ENCODE measurements at regions not wholly inside any gene's neighbourhood (a gene's known extent, or its start where the extent isn't known, plus 50 kb on each side); places are given as distances from the start of the nearest gene placed in this dataset.
A peak's percentile ranks its signal among the peaks of the same experiment; 100 is the strongest.

- H3K9me3 ChIP-seq = peaks cover 0 to 5% of the 10 kb centered on the region in 2 donors
- no peak for TF ChIP-seq CTCF (IDR thresholded peaks at IDR 0.05)
- DNase-seq = peak in 1 of 4 donors; percentile 32
- no peaks in the 10 kb centered on the region for H3K4me1 ChIP-seq
- peak; percentile 88 for ATAC-seq
- H3K27ac ChIP-seq = no peak overlapping the region
- no peak overlapping the region for H3K4me3 ChIP-seq
- intact Hi-C loops (cut with DNase I) = no loop called here
- peaks cover 0 to 7% of the 10 kb centered on the region in 2 donors for H3K27me3 ChIP-seq
- H3K36me3 ChIP-seq = no peaks in the 10 kb centered on the region
Measured at GRCh38 chr2:236317938-236318396, 53.8 kb upstream of the ASB18 start.

- H3K4me1 ChIP-seq = no peaks in the 10 kb centered on the region
- no peak for ATAC-seq
- peaks cover 0 to 2% of the 10 kb centered on the region in 2 donors for H3K9me3 ChIP-seq
- no peak overlapping the region for H3K27ac ChIP-seq
- DNase-seq = no peak
- intact Hi-C loops (cut with DNase I) = no loop called here
- H3K27me3 ChIP-seq = peaks cover 0 to 7% of the 10 kb centered on the region in 2 donors
- no peak overlapping the region for H3K4me3 ChIP-seq
- TF ChIP-seq CTCF (IDR thresholded peaks at IDR 0.05) = no peak
- H3K36me3 ChIP-seq = no peaks in the 10 kb centered on the region
Measured at GRCh38 chr2:236318401-236318800, 54.2 kb upstream of the ASB18 start.

- Histone ChIP-seq H3K4me3 (no peak overlapping the region), H3K36me3 (no peaks in the 10 kb centered on the region), H3K27ac (no peak overlapping the region), H3K4me1 (no peaks in the 10 kb centered on the region), H3K27me3 (peaks cover 0 to 7% of the 10 kb centered on the region in 2 donors), H3K9me3 (no peaks in the 10 kb centered on the region)
- intact Hi-C loops (cut with DNase I) = no loop called here
- no peak for ATAC-seq
- TF ChIP-seq CTCF (IDR thresholded peaks at IDR 0.05) = no peak
- no peak for DNase-seq
Measured at GRCh38 chr2:236319036-236319435, 54.8 kb upstream of the ASB18 start.

- DNase-seq (no peak), ATAC-seq (no peak)
- intact Hi-C loops (cut with DNase I) = no loop called here
- TF ChIP-seq CTCF (IDR thresholded peaks at IDR 0.05) = no peak
- Histone ChIP-seq H3K9me3 (no peaks in the 10 kb centered on the region), H3K27ac (no peak overlapping the region), H3K27me3 (peaks cover 0 to 7% of the 10 kb centered on the region in 2 donors), H3K4me3 (no peak overlapping the region), H3K36me3 (no peaks in the 10 kb centered on the region), H3K4me1 (no peaks in the 10 kb centered on the region)
Measured at GRCh38 chr2:236321415-236321814, 57.2 kb upstream of the ASB18 start.

GRCh38 chr2:236333417-236334121, 69.4 kb upstream of the ASB18 start:
- DNase-seq = no peak
- H3K9me3 ChIP-seq = no peaks in the 10 kb centered on the region

More at GRCh38 chr2:236333417-236334121, 69.4 kb upstream of the ASB18 start:
- H3K36me3 ChIP-seq = no peaks in the 10 kb centered on the region
- intact Hi-C loops (cut with DNase I) = no loop called here
- H3K27ac ChIP-seq = no peak overlapping the region
- H3K27me3 ChIP-seq = no peaks in the 10 kb centered on the region
- H3K4me3 ChIP-seq = no peak overlapping the region
- TF ChIP-seq CTCF (IDR thresholded peaks at IDR 0.05) = no peak
- ATAC-seq = no peak
- H3K4me1 ChIP-seq = peaks cover 0 to 2% of the 10 kb centered on the region in 2 donors

Measured in left lung (tissue), 4 donors.